CMK (cell line): ENCODE measurements at regions not wholly inside any gene's neighbourhood (a gene's known extent, or its start where the extent isn't known, plus 50 kb on each side); places are given as distances from the start of the nearest gene placed in this dataset.

Source experiments
- DNase-seq: peaks from one replicate; pipeline ENCODE4 v3.0.0-alpha.2; 2010; ENCODE audit warnings: low read depth

GRCh38 chr2:223107825-223108224 is 55.8 kb downstream of the KCNE4 start:
- no peak for DNase-seq

GRCh38 chr2:223108351-223109050 is 56.5 kb downstream of the KCNE4 start:
- DNase-seq, result no peak

GRCh38 chr2:223109341-223109740 is 57.4 kb downstream of the KCNE4 start:
- DNase-seq, result no peak

- DNase-seq, result no peak
These were observed 61.2 kb downstream of the KCNE4 start for GRCh38 chr2:223113161-223113560.

GRCh38 chr2:223114170-223114569 is 62.2 kb downstream of the KCNE4 start:
- DNase-seq, result no peak

- DNase-seq, result no peak
These were observed 62.9 kb downstream of the KCNE4 start for GRCh38 chr2:223114917-223115316.

GRCh38 chr2:223117533-223117932 is 65.5 kb downstream of the KCNE4 start:
- DNase-seq, result no peak

- DNase-seq, result no peak
These were observed 69.3 kb downstream of the KCNE4 start for GRCh38 chr2:223121283-223121682.

- no peak for DNase-seq
These were observed 70.8 kb downstream of the KCNE4 start for GRCh38 chr2:223122781-223123180.

- DNase-seq, result no peak
These were observed 72.0 kb downstream of the KCNE4 start for GRCh38 chr2:223123855-223124610.

- no peak for DNase-seq
These were observed 89.6 kb downstream of the KCNE4 start for GRCh38 chr2:223141606-223142005.

GRCh38 chr2:223142118-223142517 is 90.1 kb downstream of the KCNE4 start:
- no peak for DNase-seq

- DNase-seq, result no peak
These were observed 95.4 kb downstream of the KCNE4 start for GRCh38 chr2:223147431-223147830.

- no peak for DNase-seq
These were observed 96.5 kb downstream of the KCNE4 start for GRCh38 chr2:223148516-223148915.

- DNase-seq, result no peak
These were observed 104.0 kb downstream of the KCNE4 start for GRCh38 chr2:223155956-223156355.

GRCh38 chr2:223161873-223162458 is 110.0 kb downstream of the KCNE4 start:
- no peak for DNase-seq

GRCh38 chr2:223165423-223166214 is 113.6 kb downstream of the KCNE4 start:
- DNase-seq, result no peak

- DNase-seq, result no peak
These were observed 114.2 kb downstream of the KCNE4 start for GRCh38 chr2:223166215-223166493.

GRCh38 chr2:223166983-223167650 is 115.1 kb downstream of the KCNE4 start:
- no peak for DNase-seq

- DNase-seq, result no peak
These were observed 118.0 kb downstream of the KCNE4 start for GRCh38 chr2:223169830-223170605.

- no peak for DNase-seq
These were observed 125.0 kb downstream of the KCNE4 start for GRCh38 chr2:223176970-223177369.
